SK-N-SH (cell line): ENCODE measurements at regions not wholly inside any gene's neighbourhood (a gene's known extent, or its start where the extent isn't known, plus 50 kb on each side); places are given as distances from the start of the nearest gene placed in this dataset.

ENCODE experiments used
- CTCF ChIP-seq: fragments of 200-600 bp; sonication (generic); IDR thresholded peaks from 2 replicates; pipeline ENCODE4 v1.6.1; 2017; ENCODE audit warnings: antibody characterized with exemption, mild to moderate bottlenecking, moderate library complexity
- ELF1 ChIP-seq: IDR thresholded peaks from 2 replicates; pipeline ENCODE4 v1.4.0; 2012

GRCh38 chr10:88136712-88137111, 273.3 kb downstream of the PTEN start:
- TF ChIP-seq ELF1: no peak
- TF ChIP-seq CTCF: no peak
